IPS DF 4.7 (cell line): ENCODE measurements at regions not wholly inside any gene's neighbourhood (a gene's known extent, or its start where the extent isn't known, plus 50 kb on each side); places are given as distances from the start of the nearest gene placed in this dataset.
"Not testable (repeated sequence)": the region's sequence is repeated elsewhere in the genome, so short reads cannot be mapped to it uniquely, and the experiment has no call there.

Source experiments
- DNase-seq: peaks from one replicate; pipeline ENCODE4 v3.0.0-alpha.2; 2013; ENCODE audit warnings: low spot score; ENCODE audit errors: extremely low read depth

DNA sequence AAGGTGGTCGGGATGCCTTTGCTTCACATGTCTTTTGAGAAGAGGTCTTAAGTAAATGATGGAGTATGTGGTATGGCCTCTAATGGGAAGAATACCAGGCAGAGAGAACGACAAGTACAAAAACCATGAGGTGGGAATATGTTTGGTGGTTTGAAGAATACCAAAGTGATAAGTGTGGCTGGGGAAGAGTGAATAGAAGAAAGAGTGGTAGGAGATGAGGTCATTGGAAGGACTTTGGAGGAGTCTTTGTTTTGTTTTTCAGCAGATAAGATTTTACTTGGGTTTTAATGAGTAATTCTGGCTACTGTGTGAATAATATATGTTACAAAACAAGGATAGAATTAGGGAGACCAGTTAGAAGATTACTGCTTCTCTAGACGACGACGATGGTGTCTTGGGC, 515.4 kb downstream of the RAB38 start:
- DNase-seq: no peak

DNA sequence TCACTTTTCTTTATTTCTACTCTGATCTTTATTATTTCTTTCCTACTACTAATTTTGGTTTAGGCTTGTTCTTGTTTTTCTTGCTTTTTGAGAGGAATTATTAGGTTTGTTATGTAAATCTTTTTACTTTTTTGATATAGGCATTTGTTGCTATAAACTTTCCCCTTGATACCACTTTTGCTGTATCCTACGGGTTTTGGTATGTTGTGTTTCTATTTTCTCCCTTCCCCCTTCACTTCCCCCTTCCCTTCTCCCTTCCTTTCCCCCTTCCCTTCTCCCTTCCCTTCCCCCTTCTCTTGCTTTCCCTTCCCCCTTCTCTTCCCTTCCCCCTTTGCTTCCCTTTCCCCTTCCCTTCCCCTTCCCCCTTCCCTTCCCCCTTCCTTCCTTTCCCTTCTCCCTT, 529.6 kb downstream of the RAB38 start:
- DNase-seq: no peak

DNA sequence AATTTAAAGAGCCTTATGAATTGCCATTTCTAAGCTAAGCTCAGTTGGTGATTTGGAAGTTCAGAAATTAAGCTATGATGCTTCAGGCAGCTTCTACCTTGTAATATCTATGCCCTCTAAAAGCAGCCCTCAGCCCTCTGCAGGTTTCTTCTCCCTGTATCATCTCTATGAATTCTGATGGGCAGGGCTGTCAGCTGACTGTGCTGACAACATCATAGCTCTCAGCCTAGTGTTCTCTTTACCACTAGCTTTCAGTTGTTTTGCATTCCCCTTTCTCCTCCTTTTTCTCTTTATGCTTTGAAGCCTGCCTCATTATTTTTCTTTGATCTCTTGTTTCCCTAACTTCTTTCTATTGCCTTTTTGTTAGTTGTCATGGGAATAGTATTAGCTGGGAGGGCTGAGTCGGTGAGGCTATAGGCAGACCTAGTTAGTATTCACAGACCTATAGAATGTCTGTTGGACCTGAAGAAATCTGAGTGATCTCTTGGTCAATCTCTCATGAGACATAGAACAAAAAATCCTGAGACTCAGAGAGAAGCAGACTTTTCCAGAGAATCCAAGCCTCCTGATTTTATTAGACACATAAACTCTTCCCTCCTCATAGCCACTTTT, 535.4 kb downstream of the RAB38 start:
- no peak for DNase-seq

- no peak for DNase-seq
These were observed 540.2 kb downstream of the RAB38 start for GRCh38 chr11:87635001-87635400.

GRCh38 chr11:87634331-87634730, 540.9 kb downstream of the RAB38 start:
- DNase-seq: no peak

GRCh38 chr11:87628957-87629356, 546.3 kb downstream of the RAB38 start:
- no peak for DNase-seq

DNA sequence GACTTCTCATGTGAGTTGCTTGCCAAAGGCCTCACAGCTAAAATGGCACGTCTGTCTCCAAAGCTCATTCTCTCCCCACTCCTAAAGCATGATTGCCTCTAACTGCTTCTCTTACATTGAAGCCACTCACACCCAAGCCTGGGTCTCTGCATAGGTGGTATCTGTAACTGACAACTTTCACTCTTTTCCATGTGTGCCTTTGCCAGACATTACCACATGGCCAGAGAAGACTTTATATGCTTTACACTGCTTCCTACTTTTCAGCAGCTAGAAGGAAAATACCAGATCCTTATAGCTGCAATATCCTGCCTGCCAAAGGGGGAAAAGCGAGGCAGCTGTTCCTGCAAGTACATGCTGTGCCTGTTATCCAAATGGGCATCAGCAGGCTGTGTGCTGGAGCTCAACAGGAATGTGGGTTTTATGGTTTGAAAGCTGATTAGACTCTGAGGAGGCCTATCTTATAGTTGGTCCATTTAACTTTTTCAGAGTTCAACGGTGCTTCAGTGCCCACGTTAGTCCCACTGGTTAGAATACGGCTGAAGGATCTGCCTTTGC, 547.1 kb downstream of the RAB38 start:
- DNase-seq: no peak

- not testable (repeated sequence) for DNase-seq
These were observed 551.5 kb downstream of the RAB38 start for GRCh38 chr11:87623531-87624365.

GRCh38 chr11:87616511-87616910, 558.7 kb downstream of the RAB38 start:
- no peak for DNase-seq

DNA sequence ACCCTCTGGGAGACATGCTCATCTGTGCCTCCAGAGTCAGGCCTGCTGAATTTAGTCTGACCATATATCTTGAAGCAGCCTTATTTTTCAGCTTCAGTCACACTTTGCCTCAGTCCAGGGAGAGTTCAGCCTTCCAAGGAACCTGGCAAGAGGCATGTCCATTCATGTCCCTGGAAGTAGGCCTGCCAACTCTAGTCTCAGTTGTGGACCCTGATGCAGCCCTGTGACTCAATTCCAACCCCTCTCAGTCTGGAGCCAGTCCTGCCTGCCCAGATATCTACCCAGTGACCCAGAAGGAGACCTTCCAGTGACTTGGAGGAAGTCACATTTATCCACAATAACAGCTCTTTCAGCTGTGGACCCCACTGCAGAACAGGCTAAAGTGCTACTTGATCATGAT, 566.6 kb downstream of the TMEM135 start:
- no peak for DNase-seq

- no peak for DNase-seq
These were observed 566.2 kb downstream of the TMEM135 start for GRCh38 chr11:87603887-87604286.

DNA sequence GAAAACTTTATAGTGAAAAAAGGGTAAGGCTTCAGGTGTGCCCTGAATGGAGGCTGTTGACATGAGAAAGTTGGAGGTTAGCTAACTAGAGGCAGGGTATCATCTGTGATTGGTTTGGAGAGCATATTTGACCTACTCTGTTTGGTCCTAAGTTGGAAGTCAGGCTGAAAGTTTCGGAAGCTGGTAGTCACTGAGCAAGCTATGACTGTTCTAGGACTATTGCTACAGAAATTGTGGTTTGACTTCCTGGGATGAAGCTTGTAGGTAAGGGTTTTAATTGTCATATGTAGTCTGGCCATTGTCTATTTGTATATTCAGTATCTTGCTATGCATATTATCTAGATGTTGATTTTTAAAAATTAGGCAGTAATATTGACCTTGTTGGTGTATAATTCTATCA, 565.0 kb downstream of the TMEM135 start:
- DNase-seq: no peak

DNA sequence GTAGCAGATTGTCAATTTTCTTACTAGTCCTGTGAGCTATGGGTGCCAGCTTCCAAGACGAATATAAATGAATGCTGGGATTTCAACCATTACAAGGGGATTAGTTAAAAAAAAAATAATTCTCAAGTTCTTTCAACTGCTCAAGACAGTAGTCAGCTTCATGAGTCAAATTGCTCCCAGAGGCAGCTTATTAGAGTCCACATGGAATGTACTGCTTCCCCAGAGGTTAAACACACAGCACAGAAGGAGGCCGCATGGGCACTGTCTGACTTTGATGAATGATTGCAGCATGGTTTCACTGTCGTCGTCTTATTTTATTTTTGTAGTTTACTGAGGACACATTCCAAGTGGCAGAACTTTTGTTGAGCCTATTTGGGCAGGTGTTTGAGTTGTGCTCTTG, 563.2 kb downstream of the TMEM135 start:
- no peak for DNase-seq

DNA sequence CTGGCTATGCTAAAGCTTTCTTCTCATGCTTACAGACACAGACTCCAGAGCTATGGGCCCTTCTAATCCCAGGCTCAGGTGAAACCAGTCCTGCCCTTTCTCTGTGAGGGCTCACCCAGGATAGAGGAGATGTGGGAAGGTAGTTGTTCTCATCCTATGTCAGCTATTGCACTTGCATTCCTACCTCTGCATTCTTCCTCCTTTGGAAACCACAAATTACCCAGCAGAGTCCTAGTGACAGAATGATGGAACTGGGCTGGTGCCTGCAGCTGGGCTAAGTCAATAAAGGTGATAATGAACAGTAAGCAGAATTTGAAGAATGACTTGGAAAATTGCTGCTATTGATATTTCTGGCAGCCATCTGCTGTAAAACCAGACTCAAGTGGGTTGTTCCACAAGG, 560.0 kb downstream of the TMEM135 start:
- DNase-seq: no peak

- no peak for DNase-seq
These were observed 558.4 kb downstream of the TMEM135 start for GRCh38 chr11:87596176-87596575.

DNA sequence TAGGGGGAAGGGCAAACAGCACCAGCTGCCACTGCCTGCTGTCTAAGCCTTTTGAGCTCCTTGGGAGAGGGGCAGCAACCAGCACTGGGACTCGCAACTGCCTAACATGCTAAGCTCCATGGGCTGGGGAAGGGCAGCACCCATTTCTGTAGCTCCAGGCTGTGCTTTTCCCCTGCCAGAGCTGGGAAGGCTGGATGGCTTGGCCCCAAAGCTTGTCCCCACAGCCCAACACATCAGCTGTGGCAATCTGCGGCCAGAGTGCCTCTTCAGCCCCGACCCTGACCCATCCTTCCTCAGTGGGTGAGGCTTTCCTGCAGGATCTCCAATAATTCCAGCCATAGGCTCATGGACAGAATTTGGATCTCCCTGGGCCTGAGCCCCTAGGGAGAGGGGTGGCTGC, 551.3 kb downstream of the TMEM135 start:
- DNase-seq: no peak

DNA sequence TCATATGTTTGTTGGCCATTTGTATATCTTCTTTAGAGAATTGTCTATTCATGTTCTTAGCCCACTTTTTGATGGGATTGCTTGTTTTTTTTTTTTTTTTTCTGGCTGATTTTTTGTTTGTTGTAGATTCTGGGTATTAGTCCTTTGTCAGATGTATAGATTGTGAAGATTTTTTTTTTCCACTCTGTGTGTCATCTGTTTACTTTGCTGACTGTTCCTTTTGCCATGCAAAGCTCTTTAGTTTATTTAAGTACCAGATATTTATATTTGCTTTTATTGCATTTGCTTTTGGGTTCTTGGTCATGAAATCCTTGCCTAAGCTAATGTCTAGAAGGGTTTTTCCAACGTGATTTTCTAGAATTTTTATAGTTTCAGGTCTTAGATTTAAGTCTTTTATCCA, 547.9 kb downstream of the TMEM135 start:
- not testable (repeated sequence) for DNase-seq

DNA sequence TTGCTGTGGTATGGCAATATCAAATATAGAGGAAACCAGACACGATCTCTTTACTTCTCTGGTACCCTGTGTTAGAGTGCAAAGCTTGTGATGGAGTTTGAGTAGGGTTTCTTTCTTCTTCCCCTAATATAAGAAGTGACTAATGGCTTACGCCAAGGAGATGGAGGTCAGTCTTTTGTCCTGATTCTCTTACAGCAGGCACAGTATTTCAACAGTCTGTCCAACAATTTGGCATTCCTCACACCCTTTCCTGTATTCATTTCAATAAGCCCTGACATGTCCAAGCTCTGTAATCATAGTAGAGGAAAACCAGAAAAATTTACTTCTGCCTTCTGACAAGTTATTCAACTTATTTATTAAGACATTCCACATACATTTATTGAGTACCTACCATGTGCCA, 546.2 kb downstream of the TMEM135 start:
- DNase-seq: no peak

DNA sequence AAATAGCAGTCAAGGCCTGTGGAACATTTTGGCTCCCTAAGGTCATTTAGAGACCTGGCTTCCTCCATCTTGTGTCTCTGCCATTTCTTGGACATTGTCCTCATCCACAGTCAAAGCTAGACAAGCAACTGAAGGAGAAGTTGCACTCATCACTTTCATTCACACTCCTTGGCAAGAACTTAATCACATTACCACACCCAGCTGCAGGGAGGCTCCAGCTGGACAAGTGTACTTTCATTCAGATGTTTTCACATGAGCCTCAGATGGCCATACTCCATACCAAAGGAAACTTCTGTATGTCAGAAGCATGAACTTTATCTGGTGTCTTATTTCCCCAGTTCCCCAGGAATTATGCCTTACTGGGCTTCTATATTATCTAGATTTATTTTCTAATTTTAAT, 537.4 kb downstream of the TMEM135 start:
- no peak for DNase-seq

GRCh38 chr11:87574193-87574592, 536.5 kb downstream of the TMEM135 start:
- no peak for DNase-seq

GRCh38 chr11:87573708-87574107, 536.0 kb downstream of the TMEM135 start:
- no peak for DNase-seq

- no peak for DNase-seq
These were observed 535.1 kb downstream of the TMEM135 start for GRCh38 chr11:87572881-87573280.

DNA sequence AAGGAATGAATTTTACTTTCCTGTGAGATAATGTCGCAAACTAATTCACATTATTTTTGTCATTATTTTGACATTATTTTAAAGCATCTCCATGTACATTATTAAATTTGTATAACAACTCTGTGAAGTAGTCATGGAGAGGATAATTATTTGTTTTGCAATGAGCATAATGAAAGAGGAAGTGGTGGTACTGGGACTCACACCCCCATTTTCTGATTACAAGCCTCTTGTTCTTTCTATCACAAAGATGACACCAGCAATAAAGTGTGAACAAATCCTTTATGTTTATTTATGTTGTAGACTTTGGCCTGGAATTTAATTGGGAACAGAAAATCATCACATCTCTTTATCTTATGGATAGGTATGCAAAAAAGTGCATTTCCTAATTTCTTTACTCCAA, 522.6 kb downstream of the TMEM135 start:
- no peak for DNase-seq
